SK-N-SH (cell line): ENCODE measurements at regions not wholly inside any gene's neighbourhood (a gene's known extent, or its start where the extent isn't known, plus 50 kb on each side); places are given as distances from the start of the nearest gene placed in this dataset.

Experiments used
- CTCF ChIP-seq: fragments of 200-600 bp; sonication (generic); IDR thresholded peaks from 2 replicates; pipeline ENCODE4 v1.6.1; 2017; ENCODE audit warnings: antibody characterized with exemption, mild to moderate bottlenecking, moderate library complexity
- EP300 ChIP-seq, 2 experiments: IDR thresholded peaks; 2 replicates each; pipeline versions ENCODE4 v1.4.0 to v1.6.1; 2012; ENCODE audit warnings: borderline replicate concordance in 1 of 2, low read depth in 1 of 2, low read length in 1 of 2
- FOXM1 ChIP-seq: IDR thresholded peaks from 2 replicates; pipeline ENCODE4 v1.4.0; 2012; ENCODE audit warnings: low read depth, mild to moderate bottlenecking
- IRF3 ChIP-seq: fragments of 150-350 bp; IDR thresholded peaks from 2 replicates; pipeline ENCODE4 v1.6.1; 2016; ENCODE audit warnings: mild to moderate bottlenecking, low read depth, low read length
- JUND ChIP-seq: IDR thresholded peaks from 2 replicates; pipeline ENCODE4 v1.4.0; 2012
- POLR2AphosphoS5 ChIP-seq: IDR thresholded peaks from 2 replicates; pipeline ENCODE4 v1.6.1; 2012; ENCODE audit warnings: low read depth, low read length
- RCOR1 ChIP-seq: fragments of 150-350 bp; IDR thresholded peaks from 2 replicates; pipeline ENCODE4 v1.6.1; 2017; ENCODE audit warnings: antibody characterized with exemption, low read length
- SIN3A ChIP-seq: IDR thresholded peaks from 2 replicates; pipeline ENCODE4 v1.6.1; 2012; ENCODE audit warnings: low read depth, mild to moderate bottlenecking, low read length, moderate library complexity, borderline replicate concordance
- SMC3 ChIP-seq: IDR thresholded peaks from 2 replicates; pipeline ENCODE4 v1.6.1; 2012; ENCODE audit warnings: low read depth, low read length, improper control_type of control experiment
- TAF1 ChIP-seq: IDR thresholded peaks from 2 replicates; pipeline ENCODE4 v1.6.1; 2012; ENCODE audit warnings: low read depth, mild to moderate bottlenecking, low read length, moderate library complexity, borderline replicate concordance
- YY1 ChIP-seq: IDR thresholded peaks from 2 replicates; pipeline ENCODE4 v1.4.0; 2012; ENCODE audit warnings: low read depth, mild to moderate bottlenecking
- TF ChIP-seq, protein P1 (sequence below): fragments of 150-350 bp; IDR thresholded peaks from 2 replicates; pipeline ENCODE4 v1.6.1; 2017; ENCODE audit warnings: antibody characterized with exemption, low read length, low read depth, borderline replicate concordance
- TF ChIP-seq, protein P2 (sequence below): IDR thresholded peaks from 2 replicates; pipeline ENCODE4 v1.6.1; 2012; ENCODE audit warnings: mild to moderate bottlenecking, low read depth, low read length, moderate library complexity
- TF ChIP-seq, protein P3 (sequence below): IDR thresholded peaks from 2 replicates; pipeline ENCODE4 v1.4.0; 2012; ENCODE audit warnings: low read depth, borderline replicate concordance

GRCh38 chr9:78724896-78725295, 428.0 kb downstream of the PSAT1 start:
- no peak for TF ChIP-seq CTCF
- TF ChIP-seq, protein P1, sequence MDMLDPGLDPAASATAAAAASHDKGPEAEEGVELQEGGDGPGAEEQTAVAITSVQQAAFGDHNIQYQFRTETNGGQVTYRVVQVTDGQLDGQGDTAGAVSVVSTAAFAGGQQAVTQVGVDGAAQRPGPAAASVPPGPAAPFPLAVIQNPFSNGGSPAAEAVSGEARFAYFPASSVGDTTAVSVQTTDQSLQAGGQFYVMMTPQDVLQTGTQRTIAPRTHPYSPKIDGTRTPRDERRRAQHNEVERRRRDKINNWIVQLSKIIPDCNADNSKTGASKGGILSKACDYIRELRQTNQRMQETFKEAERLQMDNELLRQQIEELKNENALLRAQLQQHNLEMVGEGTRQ = no peak
- TF ChIP-seq RCOR1 = no peak
- no peak for TF ChIP-seq YY1
- TF ChIP-seq, protein P2, sequence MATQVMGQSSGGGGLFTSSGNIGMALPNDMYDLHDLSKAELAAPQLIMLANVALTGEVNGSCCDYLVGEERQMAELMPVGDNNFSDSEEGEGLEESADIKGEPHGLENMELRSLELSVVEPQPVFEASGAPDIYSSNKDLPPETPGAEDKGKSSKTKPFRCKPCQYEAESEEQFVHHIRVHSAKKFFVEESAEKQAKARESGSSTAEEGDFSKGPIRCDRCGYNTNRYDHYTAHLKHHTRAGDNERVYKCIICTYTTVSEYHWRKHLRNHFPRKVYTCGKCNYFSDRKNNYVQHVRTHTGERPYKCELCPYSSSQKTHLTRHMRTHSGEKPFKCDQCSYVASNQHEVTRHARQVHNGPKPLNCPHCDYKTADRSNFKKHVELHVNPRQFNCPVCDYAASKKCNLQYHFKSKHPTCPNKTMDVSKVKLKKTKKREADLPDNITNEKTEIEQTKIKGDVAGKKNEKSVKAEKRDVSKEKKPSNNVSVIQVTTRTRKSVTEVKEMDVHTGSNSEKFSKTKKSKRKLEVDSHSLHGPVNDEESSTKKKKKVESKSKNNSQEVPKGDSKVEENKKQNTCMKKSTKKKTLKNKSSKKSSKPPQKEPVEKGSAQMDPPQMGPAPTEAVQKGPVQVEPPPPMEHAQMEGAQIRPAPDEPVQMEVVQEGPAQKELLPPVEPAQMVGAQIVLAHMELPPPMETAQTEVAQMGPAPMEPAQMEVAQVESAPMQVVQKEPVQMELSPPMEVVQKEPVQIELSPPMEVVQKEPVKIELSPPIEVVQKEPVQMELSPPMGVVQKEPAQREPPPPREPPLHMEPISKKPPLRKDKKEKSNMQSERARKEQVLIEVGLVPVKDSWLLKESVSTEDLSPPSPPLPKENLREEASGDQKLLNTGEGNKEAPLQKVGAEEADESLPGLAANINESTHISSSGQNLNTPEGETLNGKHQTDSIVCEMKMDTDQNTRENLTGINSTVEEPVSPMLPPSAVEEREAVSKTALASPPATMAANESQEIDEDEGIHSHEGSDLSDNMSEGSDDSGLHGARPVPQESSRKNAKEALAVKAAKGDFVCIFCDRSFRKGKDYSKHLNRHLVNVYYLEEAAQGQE = no peak
- no peak for TF ChIP-seq IRF3
- TF ChIP-seq, protein P3, sequence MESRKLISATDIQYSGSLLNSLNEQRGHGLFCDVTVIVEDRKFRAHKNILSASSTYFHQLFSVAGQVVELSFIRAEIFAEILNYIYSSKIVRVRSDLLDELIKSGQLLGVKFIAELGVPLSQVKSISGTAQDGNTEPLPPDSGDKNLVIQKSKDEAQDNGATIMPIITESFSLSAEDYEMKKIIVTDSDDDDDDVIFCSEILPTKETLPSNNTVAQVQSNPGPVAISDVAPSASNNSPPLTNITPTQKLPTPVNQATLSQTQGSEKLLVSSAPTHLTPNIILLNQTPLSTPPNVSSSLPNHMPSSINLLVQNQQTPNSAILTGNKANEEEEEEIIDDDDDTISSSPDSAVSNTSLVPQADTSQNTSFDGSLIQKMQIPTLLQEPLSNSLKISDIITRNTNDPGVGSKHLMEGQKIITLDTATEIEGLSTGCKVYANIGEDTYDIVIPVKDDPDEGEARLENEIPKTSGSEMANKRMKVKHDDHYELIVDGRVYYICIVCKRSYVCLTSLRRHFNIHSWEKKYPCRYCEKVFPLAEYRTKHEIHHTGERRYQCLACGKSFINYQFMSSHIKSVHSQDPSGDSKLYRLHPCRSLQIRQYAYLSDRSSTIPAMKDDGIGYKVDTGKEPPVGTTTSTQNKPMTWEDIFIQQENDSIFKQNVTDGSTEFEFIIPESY = no peak
- no peak for TF ChIP-seq POLR2AphosphoS5
- TF ChIP-seq EP300 (IDR thresholded peaks at IDR 0.05; ENCODE audit: borderline replicate concordance in 1 of 2, low read depth in 1 of 2, low read length in 1 of 2) = no peak
- no peak for TF ChIP-seq SIN3A
- TF ChIP-seq JUND = no peak
- no peak for TF ChIP-seq TAF1
- no peak for TF ChIP-seq SMC3
- TF ChIP-seq FOXM1 = no peak
